CD14-positive monocyte (primary cell): ENCODE measurements at regions not wholly inside any gene's neighbourhood (a gene's known extent, or its start where the extent isn't known, plus 50 kb on each side); places are given as distances from the start of the nearest gene placed in this dataset.

ENCODE experiments used
- DNase-seq, 3 donors: peaks; one replicate each; pipeline ENCODE4 v3.0.0-alpha.2; 2011 to 2022
- H2AFZ ChIP-seq: 2 replicates; pipeline ENCODE4 v1.6.0; 2012; ENCODE audit warnings: mild to moderate bottlenecking, low read depth, low read length, inconsistent platforms; ENCODE audit not compliant: insufficient read depth, poor library complexity, severe bottlenecking
- H3K27ac ChIP-seq, 2 donors: 1 replicate in 1 of 2; 2 replicates in 1 of 2; pipeline ENCODE4 v1.5.1; 2012 to 2013; ENCODE audit warnings: low read length in 2 of 2, control low read depth in 1 of 2, inconsistent platforms in 1 of 2, low read depth in 1 of 2, mild to moderate bottlenecking in 1 of 2
- H3K27me3 ChIP-seq, 2 donors: one replicate each; pipeline versions ENCODE4 v1.6.0 to v1.6.1; 2011 to 2013; ENCODE audit warnings: low read length in 2 of 2; ENCODE audit not compliant: control insufficient read depth in 2 of 2, insufficient read depth in 2 of 2
- H3K36me3 ChIP-seq, 2 donors: replicated peaks in 1 of 2; 1 replicate in 1 of 2; 2 replicates in 1 of 2; pipeline versions ENCODE4 v1.5.1 to v1.6.1; 2012 to 2013; ENCODE audit warnings: low read length in 2 of 2, control low read depth in 1 of 2, inconsistent platforms in 1 of 2, mild to moderate bottlenecking in 1 of 2; ENCODE audit not compliant: insufficient read depth in 2 of 2, control insufficient read depth in 1 of 2
- H3K4me1 ChIP-seq, 2 donors: 1 replicate in 1 of 2; 2 replicates in 1 of 2; pipeline versions ENCODE4 v1.5.1 to v1.6.1; 2012 to 2013; ENCODE audit warnings: low read length in 2 of 2, control low read depth in 1 of 2, inconsistent platforms in 1 of 2, mild to moderate bottlenecking in 1 of 2, moderate library complexity in 1 of 2; ENCODE audit not compliant: insufficient read depth in 2 of 2, control insufficient read depth in 1 of 2
- H3K4me2 ChIP-seq: replicated peaks from 2 replicates; pipeline ENCODE3; 2012; ENCODE audit warnings: low read length, moderate library complexity, mild to moderate bottlenecking; ENCODE audit not compliant: poor library complexity, severe bottlenecking; ENCODE audit errors: extremely low read depth
- H3K4me3 ChIP-seq, 3 experiments: fragments of 200-600 bp in 1 of 3; sonication (generic) in 1 of 3; replicated peaks in 1 of 3; 1 replicate in 2 of 3; 2 replicates in 1 of 3; pipeline ENCODE4 v1.5.1; 2011 to 2013; ENCODE audit warnings: low read length in 3 of 3, mild to moderate bottlenecking in 3 of 3, control low read depth in 2 of 3, low read depth in 2 of 3, inconsistent platforms in 1 of 3, moderate library complexity in 1 of 3
- H3K79me2 ChIP-seq: 2 replicates; pipeline ENCODE4 v1.6.0; 2012; ENCODE audit warnings: mild to moderate bottlenecking, control low read depth, inconsistent platforms, low read length, moderate library complexity; ENCODE audit not compliant: insufficient read depth
- H3K9ac ChIP-seq: 2 replicates; pipeline ENCODE4 v1.6.0; 2017; ENCODE audit warnings: low read length, mild to moderate bottlenecking; ENCODE audit not compliant: insufficient read depth, poor library complexity, severe bottlenecking
- H3K9me3 ChIP-seq, 2 donors: replicated peaks in 1 of 2; 1 replicate in 1 of 2; 2 replicates in 1 of 2; pipeline versions ENCODE4 v1.5.1 to v1.6.1; 2012 to 2013; ENCODE audit warnings: low read length in 2 of 2, control low read depth in 1 of 2; ENCODE audit not compliant: control insufficient read depth in 1 of 2, insufficient read depth in 1 of 2
- H4K20me1 ChIP-seq: 2 replicates; pipeline ENCODE4 v1.6.0; 2012; ENCODE audit warnings: mild to moderate bottlenecking, low read length, control low read depth, moderate library complexity; ENCODE audit not compliant: insufficient read depth
- H3K27ac Mint-ChIP-seq, 7 donors: one replicate each; pipeline ENCODE4 v1.8.0; 2020; ENCODE audit warnings: mild to moderate bottlenecking in 7 of 7, mixed read lengths in 7 of 7, moderate library complexity in 6 of 7, inconsistent platforms in 2 of 7
- H3K27me3 Mint-ChIP-seq, 3 donors: one replicate each; pipeline ENCODE4 v1.8.0; 2021 to 2022; ENCODE audit warnings: low read depth in 3 of 3, mild to moderate bottlenecking in 3 of 3, mixed read lengths in 3 of 3, moderate library complexity in 3 of 3, inconsistent platforms in 1 of 3
- H3K36me3 Mint-ChIP-seq, 2 donors: one replicate each; pipeline ENCODE4 v1.8.0; 2020; ENCODE audit warnings: mixed read lengths in 2 of 2, inconsistent platforms in 1 of 2, mild to moderate bottlenecking in 1 of 2
- H3K4me1 Mint-ChIP-seq: one replicate; pipeline ENCODE4 v1.8.0; 2020; ENCODE audit warnings: mild to moderate bottlenecking, mixed read lengths
- H3K4me3 Mint-ChIP-seq, 2 donors: one replicate each; pipeline ENCODE4 v1.8.0; 2020; ENCODE audit warnings: mild to moderate bottlenecking in 2 of 2, mixed read lengths in 2 of 2, moderate library complexity in 1 of 2
- H3K9me3 Mint-ChIP-seq, 7 donors: one replicate each; pipeline ENCODE4 v1.8.0; 2020 to 2022; ENCODE audit warnings: mixed read lengths in 7 of 7, mild to moderate bottlenecking in 6 of 7, moderate library complexity in 6 of 7, inconsistent platforms in 2 of 7
- CTCF ChIP-seq: fragments of 200-600 bp; IDR thresholded peaks from one replicate; pipeline ENCODE4 v1.8.0; 2022; ENCODE audit warnings: antibody characterized with exemption, mild to moderate bottlenecking
- WGBS: methylation state at CpG from one replicate; pipeline ENCODE4 v1.1.5; 2013; ENCODE audit warnings: missing lambda C conversion rate; ENCODE audit not compliant: insufficient coverage; 5-methylcytosine and 5-hydroxymethylcytosine counted together
- intact Hi-C, 2 donors: fragments of 100-400 bp; cut with micrococcal nuclease; formaldehyde crosslinking; loops; one replicate each; pipeline versions ENCODE4 v1.15.0 to v1.15.1; 2023

GRCh38 chr3:102662498-102662772 lies 227.6 kb downstream of the ZPLD1 start:
- Histone ChIP-seq H3K36me3 (no peaks in the 10 kb centered on the region), H3K27ac (no peak overlapping the region), H2AFZ (no peak overlapping the region), H3K4me3 (no peak overlapping the region), H3K27me3 (no peaks in the 10 kb centered on the region), H3K79me2 (no peaks in the 10 kb centered on the region), H3K4me1 (no peaks in the 10 kb centered on the region), H4K20me1 (no peaks in the 10 kb centered on the region), H3K9ac (no peak overlapping the region), H3K4me2 (no peak overlapping the region), H3K9me3 (no peaks in the 10 kb centered on the region)
- no peaks in the 10 kb centered on the region for H3K36me3 Mint-ChIP-seq
- no peaks in the 10 kb centered on the region for H3K4me1 Mint-ChIP-seq
- peaks cover 0 to 3% (median 2%) of the 10 kb centered on the region in 7 donors for H3K9me3 Mint-ChIP-seq
- TF ChIP-seq CTCF = no peak
- no peak overlapping the region for H3K27ac Mint-ChIP-seq
- intact Hi-C loops = no loop called here
- DNase-seq = no peak
- H3K4me3 Mint-ChIP-seq = no peak overlapping the region
- peaks cover 0 to 2% (median 1%) of the 10 kb centered on the region in 3 donors for H3K27me3 Mint-ChIP-seq

GRCh38 chr3:102664126-102664525 lies 229.3 kb downstream of the ZPLD1 start:
- H3K36me3 Mint-ChIP-seq = no peaks in the 10 kb centered on the region
- Histone ChIP-seq H3K9me3 (no peaks in the 10 kb centered on the region), H3K4me2 (no peak overlapping the region), H3K79me2 (no peaks in the 10 kb centered on the region), H3K27ac (no peak overlapping the region), H3K9ac (no peak overlapping the region), H3K36me3 (no peaks in the 10 kb centered on the region), H3K27me3 (no peaks in the 10 kb centered on the region), H3K4me1 (no peaks in the 10 kb centered on the region), H4K20me1 (no peaks in the 10 kb centered on the region), H2AFZ (no peak overlapping the region), H3K4me3 (no peak overlapping the region)
- DNase-seq = no peak
- no peak overlapping the region for H3K27ac Mint-ChIP-seq
- WGBS = 89% methylated on average over 4 of the region's 6 CpGs
- H3K4me1 Mint-ChIP-seq = no peaks in the 10 kb centered on the region
- H3K9me3 Mint-ChIP-seq = no peaks in the 10 kb centered on the region
- H3K4me3 Mint-ChIP-seq = no peak overlapping the region
- intact Hi-C loops = no loop called here
- H3K27me3 Mint-ChIP-seq = peaks cover under 1 to 2% (median 1%) of the 10 kb centered on the region in 3 donors
- no peak for TF ChIP-seq CTCF
